Kidney glomerular epithelial cell (primary cell): ENCODE measurements at regions not wholly inside any gene's neighbourhood (a gene's known extent, or its start where the extent isn't known, plus 50 kb on each side); places are given as distances from the start of the nearest gene placed in this dataset.
"Not testable (repeated sequence)": the region's sequence is repeated elsewhere in the genome, so short reads cannot be mapped to it uniquely, and the experiment has no call there.

ENCODE experiments used
- DNase-seq: peaks from one replicate; lab custom pipeline; 2025; lab: John Stamatoyannopoulos, UW

DNA sequence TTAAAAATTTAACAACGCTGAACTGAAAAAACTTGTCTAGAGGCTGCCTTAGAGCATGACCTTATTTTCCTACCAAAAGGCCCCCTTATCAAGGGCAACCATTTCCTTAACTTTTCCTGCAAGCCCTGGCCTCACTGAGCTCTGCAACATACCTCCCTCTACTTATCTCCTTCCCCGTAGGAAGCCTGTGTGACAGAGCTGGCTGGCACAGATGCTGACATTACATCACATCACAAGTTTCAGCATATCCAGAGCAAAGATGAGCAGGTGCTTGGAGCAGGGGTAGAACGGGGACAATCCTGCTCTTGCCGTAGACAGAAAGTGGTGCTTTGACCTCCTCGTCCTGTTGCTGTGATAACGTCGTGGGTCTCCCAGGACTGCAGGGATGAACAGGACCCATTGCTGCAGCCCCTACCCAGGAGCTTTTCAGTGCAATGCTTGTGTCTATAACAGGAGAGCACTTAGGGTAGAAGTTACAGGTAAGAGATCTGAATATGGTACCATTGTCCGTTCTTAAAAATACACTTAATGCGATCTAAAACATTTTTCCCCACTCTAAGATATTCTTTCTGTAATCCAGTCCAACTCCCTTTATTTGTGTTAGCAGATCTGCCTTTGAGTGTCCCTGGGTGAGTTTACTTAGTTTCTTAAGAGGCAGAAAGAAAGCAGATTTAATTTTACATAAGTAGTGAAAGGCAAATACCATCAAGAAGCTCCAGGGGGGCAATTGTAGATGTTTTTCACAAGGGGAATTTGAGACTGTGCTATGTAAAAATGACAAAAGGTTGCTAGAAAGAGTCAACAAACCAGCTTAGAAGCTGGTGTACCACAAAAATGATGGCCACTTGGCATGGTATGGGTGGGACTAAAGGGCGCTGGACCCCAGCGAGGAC lies 101.9 kb upstream of the EFNA5 start:
- no peak for DNase-seq

DNA sequence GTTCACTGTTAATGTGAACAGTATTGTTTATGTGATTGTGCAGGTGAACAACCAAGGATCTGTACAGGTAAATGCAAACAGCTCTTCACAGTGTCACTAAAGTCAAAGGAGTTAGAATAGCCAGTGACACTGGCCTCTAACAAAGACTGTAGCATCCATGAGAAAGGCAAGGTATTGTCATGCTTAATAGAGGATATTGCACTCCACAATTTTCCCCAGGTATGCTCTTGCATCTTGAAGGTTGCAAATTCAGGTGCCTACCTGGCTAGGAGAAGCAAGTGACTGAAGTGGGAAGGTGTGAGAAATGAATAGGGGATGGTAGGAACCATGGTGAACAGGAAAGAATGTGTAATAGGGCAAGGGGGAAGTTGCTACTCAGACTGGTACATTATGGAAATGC lies 101.2 kb upstream of the EFNA5 start:
- DNase-seq, result no peak

GRCh38 chr5:107770051-107770450 lies 99.3 kb upstream of the EFNA5 start:
- DNase-seq, result no peak

GRCh38 chr5:107769519-107769918 lies 98.8 kb upstream of the EFNA5 start:
- DNase-seq, result no peak

DNA sequence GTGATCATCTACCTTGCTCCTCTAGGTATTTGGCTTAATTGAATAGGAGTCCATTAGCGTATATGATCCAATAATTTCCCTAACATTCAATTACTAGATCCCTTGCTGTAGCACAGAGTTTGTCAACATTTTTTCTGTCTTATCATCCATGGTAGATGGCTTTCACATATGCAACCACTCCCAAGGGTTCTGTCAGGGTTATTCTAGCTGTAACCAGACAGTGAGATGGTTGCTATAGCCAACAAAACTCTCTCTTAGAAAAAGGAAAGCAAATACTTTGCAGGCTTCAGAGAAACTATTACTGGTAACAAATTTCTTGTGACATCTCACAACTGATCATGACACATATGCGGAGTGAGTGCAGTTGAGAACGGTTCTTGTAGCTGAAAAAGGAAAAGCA lies 96.2 kb upstream of the EFNA5 start:
- DNase-seq, result no peak

DNA sequence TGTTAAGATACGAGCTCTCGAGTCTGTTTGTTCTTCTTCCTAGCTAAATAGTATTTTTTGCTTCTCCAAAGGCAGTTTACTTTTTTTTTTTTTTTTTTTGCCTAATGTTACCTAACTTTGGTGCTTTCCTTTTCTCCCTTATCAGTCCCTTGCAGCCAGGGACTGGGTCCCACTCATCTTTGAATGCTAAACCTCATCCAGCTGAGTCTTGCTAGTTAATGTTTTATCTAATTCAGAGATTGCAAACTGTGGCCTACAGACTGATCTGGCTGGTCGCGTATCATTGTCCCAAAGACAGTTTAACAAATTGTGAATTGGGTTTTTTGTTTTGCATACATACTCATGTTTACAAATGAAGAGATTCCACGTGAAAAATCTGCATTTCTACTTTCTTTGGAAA lies 95.7 kb upstream of the EFNA5 start:
- no peak for DNase-seq

- DNase-seq, result no peak
These were observed 95.0 kb upstream of the EFNA5 start for GRCh38 chr5:107765805-107766063.

DNA sequence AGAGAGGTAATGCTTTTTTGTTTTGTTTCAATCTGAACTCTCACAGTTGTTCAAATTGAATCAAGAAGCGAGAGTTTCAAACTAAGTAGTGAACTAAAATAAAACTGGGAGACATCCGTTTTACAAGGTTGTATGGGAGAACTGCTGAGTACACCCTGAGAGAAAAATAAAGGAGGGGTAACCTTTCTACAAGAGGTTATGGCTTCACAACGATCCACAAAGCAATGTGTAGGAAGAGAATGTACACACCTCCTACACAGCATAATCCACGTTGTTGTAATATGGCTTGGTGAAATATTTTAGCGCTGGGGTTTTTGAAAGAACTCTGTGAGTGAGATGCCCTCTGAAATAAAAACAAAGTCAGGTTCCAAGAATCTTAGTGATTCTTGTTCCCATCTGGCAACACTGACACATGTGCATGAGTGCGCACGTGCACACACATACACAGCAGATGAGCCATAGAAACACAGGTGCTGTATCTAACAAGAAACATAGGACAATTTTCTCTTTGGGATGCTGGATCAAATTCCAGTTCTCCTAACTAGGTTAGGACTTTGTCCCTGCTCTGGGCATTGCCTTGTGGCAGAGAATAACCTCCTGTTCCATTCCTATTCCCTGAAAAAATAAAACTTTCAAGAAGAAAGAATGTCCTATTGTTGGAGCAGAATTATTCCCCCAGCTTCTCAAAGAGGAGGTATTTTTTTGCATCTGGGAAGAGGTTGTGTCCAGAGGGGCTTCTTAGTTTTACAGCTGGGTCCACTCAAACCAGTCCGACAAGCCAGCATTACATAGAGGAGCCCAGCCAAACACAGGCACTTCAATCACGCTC lies 94.5 kb upstream of the EFNA5 start:
- no peak for DNase-seq

DNA sequence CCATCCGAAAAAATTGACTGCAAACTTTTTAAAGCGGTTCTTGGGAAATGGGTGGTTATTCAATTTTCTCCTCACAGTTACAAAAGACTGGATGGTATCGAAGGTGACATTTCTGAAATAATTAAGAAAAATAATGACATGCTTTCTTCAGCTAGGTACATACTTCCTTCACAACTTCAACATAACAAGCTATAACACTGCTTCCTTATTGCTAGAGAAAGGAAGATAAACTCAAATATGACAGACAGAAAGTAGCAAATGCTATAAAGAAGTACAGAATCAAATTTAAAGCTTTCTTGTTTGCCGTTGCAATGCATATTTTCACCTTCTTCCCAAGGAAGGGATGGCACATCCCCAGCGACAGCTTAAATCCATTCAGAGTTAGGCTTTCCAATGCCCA lies 93.5 kb upstream of the EFNA5 start:
- no peak for DNase-seq

DNA sequence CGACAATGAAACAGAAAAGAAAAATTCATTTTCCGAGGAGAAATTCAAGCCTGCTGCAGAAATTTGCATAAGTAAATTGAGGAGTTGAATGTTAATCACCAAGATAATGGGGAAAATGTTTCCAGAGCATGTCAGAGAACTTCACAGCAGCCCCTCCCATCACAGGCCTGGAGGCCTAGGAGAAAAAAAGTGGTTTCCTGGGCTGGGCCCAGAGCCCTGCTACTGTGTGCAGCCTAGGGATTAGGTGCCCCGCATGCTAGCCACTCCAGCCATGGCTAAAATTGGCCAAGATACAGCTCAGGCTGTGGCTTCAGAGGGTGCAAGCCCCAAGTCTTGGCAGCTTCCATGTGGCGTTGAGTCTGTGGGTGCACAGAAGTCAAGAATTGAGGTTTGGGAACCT lies 82.7 kb upstream of the EFNA5 start:
- no peak for DNase-seq

- no peak for DNase-seq
These were observed 73.9 kb upstream of the EFNA5 start for GRCh38 chr5:107744418-107745330.

DNA sequence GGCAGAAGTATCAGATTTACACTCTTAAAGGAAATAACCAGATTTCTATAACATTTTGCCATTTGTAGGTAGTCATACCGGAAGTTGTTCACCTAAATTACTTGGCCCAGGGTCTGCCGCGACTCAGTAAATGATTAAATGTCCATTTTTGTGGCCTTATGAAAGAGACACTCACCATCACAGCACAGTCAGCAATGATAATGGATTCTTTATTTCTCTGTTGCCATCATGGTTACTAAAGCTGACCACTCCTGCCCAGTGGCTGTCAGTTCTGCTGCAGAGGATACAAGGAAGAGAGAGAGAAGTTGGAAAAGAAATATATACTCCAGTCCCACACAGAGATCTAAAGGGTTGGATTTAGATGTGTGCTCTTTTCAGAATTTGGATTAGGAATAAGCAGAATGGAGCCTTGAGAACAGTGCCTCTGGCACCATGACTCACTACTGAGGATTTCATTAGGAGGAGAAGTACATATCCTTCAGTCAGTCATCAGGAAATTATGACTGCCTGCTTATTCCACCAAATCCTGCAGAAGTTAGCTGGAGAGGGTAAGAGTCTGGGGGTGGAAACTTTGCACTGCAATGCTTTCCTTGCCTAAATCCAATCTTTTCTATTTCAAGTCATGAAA lies 72.8 kb upstream of the EFNA5 start:
- DNase-seq, result peak; percentile 65

DNA sequence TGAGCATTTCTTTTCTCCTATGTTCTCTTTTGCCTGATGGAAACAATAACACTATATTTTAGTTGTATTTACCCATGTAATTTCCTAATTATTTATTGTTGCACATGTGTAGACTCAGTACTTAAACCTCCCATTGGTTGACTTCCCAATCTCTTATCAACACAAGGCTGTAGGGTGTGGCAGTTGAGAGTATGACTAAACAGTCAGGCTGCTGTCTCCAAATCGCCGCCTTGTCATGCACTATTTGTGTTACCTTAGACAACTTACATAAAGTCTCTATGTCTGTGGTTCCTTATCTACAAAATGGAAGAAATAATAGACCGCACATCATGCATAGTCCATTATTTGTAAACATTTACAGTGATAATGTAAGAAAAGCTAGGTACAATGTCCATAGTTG lies 68.9 kb upstream of the EFNA5 start:
- DNase-seq, result no peak

GRCh38 chr5:107736638-107737037 lies 65.9 kb upstream of the EFNA5 start:
- DNase-seq, result no peak

GRCh38 chr5:107736089-107736488 lies 65.4 kb upstream of the EFNA5 start:
- DNase-seq, result not testable (repeated sequence)

DNA sequence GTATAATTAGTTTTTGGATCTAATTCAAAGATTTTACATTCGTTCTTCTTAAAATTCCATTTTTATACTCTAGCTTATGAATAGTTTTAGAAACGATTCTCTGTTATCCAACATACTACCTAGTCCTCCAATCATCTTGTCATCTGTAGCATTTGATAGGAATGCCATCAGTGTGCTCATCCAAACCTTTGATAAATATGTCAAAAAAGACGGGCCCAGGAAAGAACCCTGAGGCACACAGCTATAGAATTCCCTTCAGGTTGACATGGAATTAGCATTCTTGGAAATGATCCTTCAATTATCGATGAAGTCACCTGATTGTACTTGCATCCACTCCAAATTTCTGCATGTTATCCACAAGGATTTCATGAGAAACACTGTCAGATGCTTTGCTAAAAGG lies 64.8 kb upstream of the EFNA5 start:
- no peak for DNase-seq

DNA sequence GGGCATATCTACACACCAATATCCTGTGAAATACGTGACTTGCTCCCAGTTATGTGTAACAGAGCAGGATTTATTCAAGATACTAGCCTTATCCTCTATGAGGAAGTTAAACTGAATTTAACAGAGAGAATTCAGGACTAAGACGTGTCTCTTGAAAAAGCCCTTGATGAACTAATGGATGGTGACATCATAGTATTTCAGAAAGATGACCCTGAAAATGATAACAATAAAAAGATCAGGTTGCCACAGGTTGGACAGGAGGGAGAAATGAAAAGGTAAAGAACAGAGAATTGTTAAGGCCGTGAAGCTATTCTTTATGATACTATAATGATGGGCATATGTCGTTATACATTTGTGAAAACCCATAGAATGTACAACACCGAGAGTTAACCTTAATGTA lies 56.2 kb upstream of the EFNA5 start:
- DNase-seq, result no peak

- DNase-seq, result no peak
These were observed 53.9 kb upstream of the EFNA5 start for GRCh38 chr5:107724642-107725041.

DNA sequence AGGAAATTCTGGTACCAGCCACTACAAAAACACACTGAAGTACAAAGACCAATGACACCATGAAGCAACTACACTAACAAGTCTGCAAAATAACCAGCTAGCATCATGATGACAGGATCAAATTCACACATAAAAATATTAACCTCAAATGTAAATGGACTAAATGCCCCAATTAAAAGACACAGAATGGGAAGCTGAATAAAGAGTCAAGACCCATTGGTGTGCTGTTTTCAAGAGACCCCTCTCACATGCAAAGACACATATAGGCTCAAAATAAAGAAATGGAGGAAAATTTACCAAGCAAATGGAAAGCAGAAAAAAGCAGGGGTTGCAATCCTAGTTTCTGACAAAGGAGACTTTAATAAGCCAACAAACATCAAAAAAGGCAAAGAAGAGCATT lies 50.5 kb upstream of the EFNA5 start:
- DNase-seq, result not testable (repeated sequence)
